ENCODE measurements at regions not wholly inside any gene's neighbourhood (a gene's known extent, or its start where the extent isn't known, plus 50 kb on each side); places are given as distances from the start of the nearest gene placed in this dataset.

DNA sequence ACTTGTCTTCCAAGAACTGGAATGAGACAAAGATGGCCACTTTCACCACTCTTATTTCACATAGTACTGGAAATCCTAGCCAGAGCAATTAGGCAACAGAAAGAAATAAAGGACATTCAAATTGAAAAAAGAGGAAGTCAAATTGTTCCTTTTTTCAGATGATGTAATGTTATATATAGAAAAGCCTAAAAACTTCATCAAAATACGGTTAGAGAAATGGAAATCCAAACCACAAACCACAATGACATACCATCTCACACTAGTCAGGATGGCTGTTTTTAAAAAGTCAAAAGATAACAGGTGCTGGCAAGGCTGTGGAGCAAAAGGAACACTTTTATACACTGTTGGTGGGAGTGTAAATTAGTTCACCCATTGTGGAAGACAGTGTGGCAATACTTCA lies 113.3 kb upstream of the SPRY2 start (continued):
- TF ChIP-seq, protein P1, sequence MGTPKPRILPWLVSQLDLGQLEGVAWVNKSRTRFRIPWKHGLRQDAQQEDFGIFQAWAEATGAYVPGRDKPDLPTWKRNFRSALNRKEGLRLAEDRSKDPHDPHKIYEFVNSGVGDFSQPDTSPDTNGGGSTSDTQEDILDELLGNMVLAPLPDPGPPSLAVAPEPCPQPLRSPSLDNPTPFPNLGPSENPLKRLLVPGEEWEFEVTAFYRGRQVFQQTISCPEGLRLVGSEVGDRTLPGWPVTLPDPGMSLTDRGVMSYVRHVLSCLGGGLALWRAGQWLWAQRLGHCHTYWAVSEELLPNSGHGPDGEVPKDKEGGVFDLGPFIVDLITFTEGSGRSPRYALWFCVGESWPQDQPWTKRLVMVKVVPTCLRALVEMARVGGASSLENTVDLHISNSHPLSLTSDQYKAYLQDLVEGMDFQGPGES (IDR thresholded peaks at IDR 0.05): no peak
- TF ChIP-seq MYC (IDR thresholded peaks at IDR 0.05; ENCODE audit: insufficient read depth, insufficient read length, insufficient replicate concordance, low read length, severe bottlenecking) (no peak), GABPA (IDR thresholded peaks at IDR 0.05; ENCODE audit: low read depth) (peak; percentile 30; the same call in 1 of the 2 replicates), HDAC2 (IDR thresholded peaks at IDR 0.05) (no peak), ZBTB4 (CRISPR knock-in tag; IDR thresholded peaks at IDR 0.05) (0 out of 2 replicates have a peak, but pooled peaks have one; percentile 4), BHLHE40 (IDR thresholded peaks at IDR 0.05; ENCODE audit: borderline replicate concordance in 1 of 2, low read depth in 2 of 2, low read length in 1 of 2) (peak; percentile 21 to 56; a peak in 2 of 4 replicates), NR2C1 (IDR thresholded peaks at IDR 0.05) (no peak), SRF (IDR thresholded peaks at IDR 0.05; ENCODE audit: low read depth in 2 of 2, low read length in 2 of 2) (no peak), POLR2A (IDR thresholded peaks at IDR 0.05; ENCODE audit: low read depth, low read length) (no peak), JUNB (IDR thresholded peaks at IDR 0.05) (peak; percentile 87), WRNIP1 (IDR thresholded peaks at IDR 0.05; ENCODE audit: borderline replicate concordance, low read depth, low read length) (no peak), MXI1 (IDR thresholded peaks at IDR 0.05; ENCODE audit: low read depth, low read length) (no peak), NFYA (IDR thresholded peaks at IDR 0.05; ENCODE audit: borderline replicate concordance, low read depth, low read length) (no peak), RB1 (IDR thresholded peaks at IDR 0.05; ENCODE audit: borderline replicate concordance) (no peak), ASH2L (IDR thresholded peaks at IDR 0.05; ENCODE audit: borderline replicate concordance, low read depth) (no peak), IKZF2 (IDR thresholded peaks at IDR 0.05) (peak; percentile 98 to 99)
- TF ChIP-seq, protein P2, sequence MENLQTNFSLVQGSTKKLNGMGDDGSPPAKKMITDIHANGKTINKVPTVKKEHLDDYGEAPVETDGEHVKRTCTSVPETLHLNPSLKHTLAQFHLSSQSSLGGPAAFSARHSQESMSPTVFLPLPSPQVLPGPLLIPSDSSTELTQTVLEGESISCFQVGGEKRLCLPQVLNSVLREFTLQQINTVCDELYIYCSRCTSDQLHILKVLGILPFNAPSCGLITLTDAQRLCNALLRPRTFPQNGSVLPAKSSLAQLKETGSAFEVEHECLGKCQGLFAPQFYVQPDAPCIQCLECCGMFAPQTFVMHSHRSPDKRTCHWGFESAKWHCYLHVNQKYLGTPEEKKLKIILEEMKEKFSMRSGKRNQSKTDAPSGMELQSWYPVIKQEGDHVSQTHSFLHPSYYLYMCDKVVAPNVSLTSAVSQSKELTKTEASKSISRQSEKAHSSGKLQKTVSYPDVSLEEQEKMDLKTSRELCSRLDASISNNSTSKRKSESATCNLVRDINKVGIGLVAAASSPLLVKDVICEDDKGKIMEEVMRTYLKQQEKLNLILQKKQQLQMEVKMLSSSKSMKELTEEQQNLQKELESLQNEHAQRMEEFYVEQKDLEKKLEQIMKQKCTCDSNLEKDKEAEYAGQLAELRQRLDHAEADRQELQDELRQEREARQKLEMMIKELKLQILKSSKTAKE (IDR thresholded peaks at IDR 0.05; ENCODE audit: low read depth, poor library complexity, severe bottlenecking): peak; percentile 81
- TF ChIP-seq, protein P3, sequence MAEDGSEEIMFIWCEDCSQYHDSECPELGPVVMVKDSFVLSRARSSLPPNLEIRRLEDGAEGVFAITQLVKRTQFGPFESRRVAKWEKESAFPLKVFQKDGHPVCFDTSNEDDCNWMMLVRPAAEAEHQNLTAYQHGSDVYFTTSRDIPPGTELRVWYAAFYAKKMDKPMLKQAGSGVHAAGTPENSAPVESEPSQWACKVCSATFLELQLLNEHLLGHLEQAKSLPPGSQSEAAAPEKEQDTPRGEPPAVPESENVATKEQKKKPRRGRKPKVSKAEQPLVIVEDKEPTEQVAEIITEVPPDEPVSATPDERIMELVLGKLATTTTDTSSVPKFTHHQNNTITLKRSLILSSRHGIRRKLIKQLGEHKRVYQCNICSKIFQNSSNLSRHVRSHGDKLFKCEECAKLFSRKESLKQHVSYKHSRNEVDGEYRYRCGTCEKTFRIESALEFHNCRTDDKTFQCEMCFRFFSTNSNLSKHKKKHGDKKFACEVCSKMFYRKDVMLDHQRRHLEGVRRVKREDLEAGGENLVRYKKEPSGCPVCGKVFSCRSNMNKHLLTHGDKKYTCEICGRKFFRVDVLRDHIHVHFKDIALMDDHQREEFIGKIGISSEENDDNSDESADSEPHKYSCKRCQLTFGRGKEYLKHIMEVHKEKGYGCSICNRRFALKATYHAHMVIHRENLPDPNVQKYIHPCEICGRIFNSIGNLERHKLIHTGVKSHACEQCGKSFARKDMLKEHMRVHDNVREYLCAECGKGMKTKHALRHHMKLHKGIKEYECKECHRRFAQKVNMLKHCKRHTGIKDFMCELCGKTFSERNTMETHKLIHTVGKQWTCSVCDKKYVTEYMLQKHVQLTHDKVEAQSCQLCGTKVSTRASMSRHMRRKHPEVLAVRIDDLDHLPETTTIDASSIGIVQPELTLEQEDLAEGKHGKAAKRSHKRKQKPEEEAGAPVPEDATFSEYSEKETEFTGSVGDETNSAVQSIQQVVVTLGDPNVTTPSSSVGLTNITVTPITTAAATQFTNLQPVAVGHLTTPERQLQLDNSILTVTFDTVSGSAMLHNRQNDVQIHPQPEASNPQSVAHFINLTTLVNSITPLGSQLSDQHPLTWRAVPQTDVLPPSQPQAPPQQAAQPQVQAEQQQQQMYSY (CRISPR knock-in tag; IDR thresholded peaks at IDR 0.05): no peak
- TF ChIP-seq, protein P4, sequence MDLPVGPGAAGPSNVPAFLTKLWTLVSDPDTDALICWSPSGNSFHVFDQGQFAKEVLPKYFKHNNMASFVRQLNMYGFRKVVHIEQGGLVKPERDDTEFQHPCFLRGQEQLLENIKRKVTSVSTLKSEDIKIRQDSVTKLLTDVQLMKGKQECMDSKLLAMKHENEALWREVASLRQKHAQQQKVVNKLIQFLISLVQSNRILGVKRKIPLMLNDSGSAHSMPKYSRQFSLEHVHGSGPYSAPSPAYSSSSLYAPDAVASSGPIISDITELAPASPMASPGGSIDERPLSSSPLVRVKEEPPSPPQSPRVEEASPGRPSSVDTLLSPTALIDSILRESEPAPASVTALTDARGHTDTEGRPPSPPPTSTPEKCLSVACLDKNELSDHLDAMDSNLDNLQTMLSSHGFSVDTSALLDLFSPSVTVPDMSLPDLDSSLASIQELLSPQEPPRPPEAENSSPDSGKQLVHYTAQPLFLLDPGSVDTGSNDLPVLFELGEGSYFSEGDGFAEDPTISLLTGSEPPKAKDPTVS (IDR thresholded peaks at IDR 0.05; ENCODE audit: low read depth, low read length): no peak

All from GM12878 (cell line).